ENCODE measurements at regions not wholly inside any gene's neighbourhood (a gene's known extent, or its start where the extent isn't known, plus 50 kb on each side); places are given as distances from the start of the nearest gene placed in this dataset.
"Not testable (repeated sequence)": the region's sequence is repeated elsewhere in the genome, so short reads cannot be mapped to it uniquely, and the experiment has no call there.

DNA sequence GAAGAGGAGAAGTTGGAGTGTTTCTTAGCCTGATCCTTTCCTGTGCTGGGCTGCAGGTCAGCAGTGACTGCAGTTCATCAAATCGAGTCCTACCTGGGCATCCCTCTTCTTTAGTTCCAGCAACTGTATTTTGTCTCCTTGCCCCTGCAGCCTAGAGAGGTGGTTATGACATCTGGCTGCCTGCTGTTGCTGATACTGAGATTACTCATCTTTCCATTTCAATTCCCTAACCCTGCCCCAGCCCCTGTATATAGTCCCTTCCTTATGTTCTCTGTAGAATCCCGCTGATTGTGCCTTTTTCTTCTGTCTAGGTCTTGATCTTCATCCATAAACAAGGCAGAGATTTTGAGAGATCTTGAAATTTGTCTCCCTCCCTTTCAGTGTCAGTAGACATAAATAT, 393.3 kb downstream of the EDEM1 start:
- TF ChIP-seq, protein P1, sequence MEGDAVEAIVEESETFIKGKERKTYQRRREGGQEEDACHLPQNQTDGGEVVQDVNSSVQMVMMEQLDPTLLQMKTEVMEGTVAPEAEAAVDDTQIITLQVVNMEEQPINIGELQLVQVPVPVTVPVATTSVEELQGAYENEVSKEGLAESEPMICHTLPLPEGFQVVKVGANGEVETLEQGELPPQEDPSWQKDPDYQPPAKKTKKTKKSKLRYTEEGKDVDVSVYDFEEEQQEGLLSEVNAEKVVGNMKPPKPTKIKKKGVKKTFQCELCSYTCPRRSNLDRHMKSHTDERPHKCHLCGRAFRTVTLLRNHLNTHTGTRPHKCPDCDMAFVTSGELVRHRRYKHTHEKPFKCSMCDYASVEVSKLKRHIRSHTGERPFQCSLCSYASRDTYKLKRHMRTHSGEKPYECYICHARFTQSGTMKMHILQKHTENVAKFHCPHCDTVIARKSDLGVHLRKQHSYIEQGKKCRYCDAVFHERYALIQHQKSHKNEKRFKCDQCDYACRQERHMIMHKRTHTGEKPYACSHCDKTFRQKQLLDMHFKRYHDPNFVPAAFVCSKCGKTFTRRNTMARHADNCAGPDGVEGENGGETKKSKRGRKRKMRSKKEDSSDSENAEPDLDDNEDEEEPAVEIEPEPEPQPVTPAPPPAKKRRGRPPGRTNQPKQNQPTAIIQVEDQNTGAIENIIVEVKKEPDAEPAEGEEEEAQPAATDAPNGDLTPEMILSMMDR (IDR thresholded peaks at IDR 0.05; ENCODE audit: low read depth, low read length) = no peak
- no peak overlapping the region for H3K27ac ChIP-seq
- H3K4me3 ChIP-seq (ENCODE audit: low read depth, low read length) = no peak overlapping the region
- DNase-seq = no peak
- H3K27me3 ChIP-seq (ENCODE audit: insufficient read depth, low read depth, severe bottlenecking) = peaks cover 62% of the 10 kb centered on the region
- no peaks in the 10 kb centered on the region for H3K9me3 ChIP-seq (ENCODE audit: severe bottlenecking)
- no peaks in the 10 kb centered on the region for H3K36me3 ChIP-seq

DNA sequence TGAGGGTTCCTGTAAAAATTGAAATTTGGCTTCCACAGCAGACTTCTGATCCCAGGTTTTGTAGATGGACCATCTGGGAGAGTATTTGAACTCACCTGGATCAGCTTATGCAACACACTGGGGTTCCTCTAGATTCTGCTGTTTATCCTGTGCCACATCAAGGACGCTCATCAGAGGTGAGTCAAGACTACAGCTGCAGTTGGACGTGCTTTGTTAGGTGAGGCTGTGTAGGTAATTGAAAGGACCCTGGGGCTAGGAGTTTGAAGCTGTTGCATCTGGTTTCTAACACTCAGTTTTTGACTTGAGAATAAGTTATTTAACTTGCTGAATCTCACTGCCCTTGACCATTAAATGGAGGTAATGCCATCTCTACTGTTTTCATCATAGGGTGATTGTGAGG, 394.2 kb downstream of the EDEM1 start:
- TF ChIP-seq, protein P1 (IDR thresholded peaks at IDR 0.05; ENCODE audit: low read depth, low read length) = no peak
- H3K27me3 ChIP-seq (ENCODE audit: insufficient read depth, low read depth, severe bottlenecking) = peaks cover 56% of the 10 kb centered on the region
- no peak overlapping the region for H3K4me3 ChIP-seq (ENCODE audit: low read depth, low read length)
- DNase-seq = no peak
- H3K27ac ChIP-seq = no peak overlapping the region
- no peaks in the 10 kb centered on the region for H3K36me3 ChIP-seq
- no peaks in the 10 kb centered on the region for H3K9me3 ChIP-seq (ENCODE audit: severe bottlenecking)

DNA sequence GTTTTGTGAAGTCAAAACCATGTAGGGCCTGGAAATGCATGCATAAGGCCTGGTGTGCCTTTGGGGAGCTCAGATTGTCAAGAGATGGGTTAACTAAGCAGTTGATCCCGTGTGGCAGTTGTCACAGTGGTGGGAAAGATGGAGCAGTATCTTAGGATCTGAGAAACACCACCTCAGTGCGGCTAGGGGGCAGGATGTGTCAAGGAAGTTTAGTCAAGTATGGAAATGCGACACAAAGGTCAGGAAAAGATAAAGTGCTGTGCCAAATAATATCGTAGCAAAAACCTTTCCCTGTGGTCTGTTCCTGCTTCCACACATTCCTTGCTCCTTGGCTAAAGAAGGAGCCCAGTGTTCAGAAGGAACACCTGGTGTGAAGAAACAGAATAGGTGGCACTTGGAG, 396.4 kb downstream of the EDEM1 start:
- DNase-seq = no peak
- H3K27me3 ChIP-seq (ENCODE audit: insufficient read depth, low read depth, severe bottlenecking) = peaks cover 46% of the 10 kb centered on the region
- no peaks in the 10 kb centered on the region for H3K36me3 ChIP-seq
- no peak overlapping the region for H3K4me3 ChIP-seq (ENCODE audit: low read depth, low read length)
- no peak overlapping the region for H3K27ac ChIP-seq
- TF ChIP-seq, protein P1 (IDR thresholded peaks at IDR 0.05; ENCODE audit: low read depth, low read length) = no peak
- H3K9me3 ChIP-seq (ENCODE audit: severe bottlenecking) = no peaks in the 10 kb centered on the region

DNA sequence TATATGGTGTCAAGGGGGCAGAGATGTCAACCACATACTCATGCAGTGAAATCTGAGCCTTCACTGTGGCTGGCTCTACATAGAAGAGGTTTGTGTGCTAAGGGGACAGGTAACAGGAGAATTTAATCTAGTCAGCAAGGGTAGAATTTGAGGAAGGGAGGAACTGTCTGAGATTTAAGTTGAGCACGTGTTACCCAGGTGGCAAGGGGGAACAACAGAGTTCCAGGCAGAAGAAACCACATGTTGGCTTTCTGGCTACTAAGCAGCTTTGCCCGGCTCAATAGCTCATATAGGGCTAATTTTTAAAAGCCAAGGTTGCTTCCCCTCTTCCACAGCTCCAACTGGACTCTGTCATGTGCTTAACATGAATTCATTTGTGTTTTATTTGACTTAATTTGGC, 397.6 kb downstream of the EDEM1 start:
- Histone ChIP-seq H3K36me3 (no peaks in the 10 kb centered on the region), H3K9me3 (ENCODE audit: severe bottlenecking) (no peaks in the 10 kb centered on the region), H3K4me3 (ENCODE audit: low read depth, low read length) (no peak overlapping the region), H3K27me3 (ENCODE audit: insufficient read depth, low read depth, severe bottlenecking) (peaks cover 37% of the 10 kb centered on the region), H3K27ac (no peak overlapping the region)
- no peak for DNase-seq
- TF ChIP-seq, protein P1 (IDR thresholded peaks at IDR 0.05; ENCODE audit: low read depth, low read length) = no peak

DNA sequence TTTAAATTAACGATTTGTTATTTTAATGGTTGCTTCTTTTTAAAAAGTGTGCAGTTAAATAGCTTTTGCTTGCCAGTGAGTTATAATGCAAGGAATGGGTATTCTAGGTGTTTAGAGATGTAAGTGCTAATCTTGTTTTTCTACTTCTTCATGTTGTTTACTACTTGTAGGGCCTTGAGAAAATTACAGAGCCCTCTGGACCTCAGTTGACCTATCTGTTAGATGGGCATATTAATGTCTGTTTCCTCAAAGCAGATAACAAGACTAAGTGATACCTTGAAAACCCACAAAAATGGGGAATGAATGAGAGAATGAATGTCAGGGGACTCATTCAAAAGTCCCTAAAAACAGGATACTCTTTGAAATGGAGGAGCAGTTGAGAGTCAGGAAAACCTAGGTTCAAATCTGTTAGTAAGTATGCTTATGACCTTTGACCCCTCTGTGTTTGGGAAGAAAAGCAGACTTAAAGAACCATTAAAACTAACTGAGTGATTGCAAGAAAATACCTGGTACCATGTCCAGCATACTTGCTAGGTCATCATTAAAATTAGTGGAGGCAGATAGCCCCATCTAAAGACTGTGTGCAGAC, 419.5 kb downstream of the EDEM1 start:
- H3K4me3 ChIP-seq (ENCODE audit: low read depth, low read length) = no peak overlapping the region
- TF ChIP-seq, protein P1 (IDR thresholded peaks at IDR 0.05; ENCODE audit: low read depth, low read length) = no peak
- no peaks in the 10 kb centered on the region for H3K36me3 ChIP-seq
- H3K27ac ChIP-seq = no peak overlapping the region
- no peak for DNase-seq
- peaks cover 14% of the 10 kb centered on the region for H3K27me3 ChIP-seq (ENCODE audit: insufficient read depth, low read depth, severe bottlenecking)
- no peaks in the 10 kb centered on the region for H3K9me3 ChIP-seq (ENCODE audit: severe bottlenecking)

DNA sequence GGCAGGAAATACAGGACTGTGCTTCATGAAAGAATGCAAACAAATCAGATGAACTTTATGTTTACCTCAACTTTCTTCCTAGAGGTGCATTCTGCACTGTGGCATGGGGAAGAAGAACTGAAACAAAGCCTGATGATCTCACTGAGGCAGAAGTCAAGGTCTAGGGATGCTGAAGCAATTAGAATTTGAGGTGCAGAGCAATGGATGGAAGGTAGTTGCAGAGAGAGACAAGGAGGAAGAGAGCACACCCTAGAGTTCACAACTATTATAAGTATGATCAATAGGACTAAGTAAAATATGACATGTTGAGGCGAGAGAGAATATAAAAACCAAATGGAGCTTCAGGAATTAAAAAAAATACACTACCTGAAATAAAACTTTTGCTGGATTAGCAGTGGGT, 420.1 kb downstream of the EDEM1 start:
- DNase-seq = no peak
- Histone ChIP-seq H3K27ac (no peak overlapping the region), H3K27me3 (ENCODE audit: insufficient read depth, low read depth, severe bottlenecking) (peaks cover 19% of the 10 kb centered on the region), H3K36me3 (no peaks in the 10 kb centered on the region), H3K4me3 (ENCODE audit: low read depth, low read length) (no peak overlapping the region), H3K9me3 (ENCODE audit: severe bottlenecking) (no peaks in the 10 kb centered on the region)
- TF ChIP-seq, protein P1 (IDR thresholded peaks at IDR 0.05; ENCODE audit: low read depth, low read length) = no peak

DNA sequence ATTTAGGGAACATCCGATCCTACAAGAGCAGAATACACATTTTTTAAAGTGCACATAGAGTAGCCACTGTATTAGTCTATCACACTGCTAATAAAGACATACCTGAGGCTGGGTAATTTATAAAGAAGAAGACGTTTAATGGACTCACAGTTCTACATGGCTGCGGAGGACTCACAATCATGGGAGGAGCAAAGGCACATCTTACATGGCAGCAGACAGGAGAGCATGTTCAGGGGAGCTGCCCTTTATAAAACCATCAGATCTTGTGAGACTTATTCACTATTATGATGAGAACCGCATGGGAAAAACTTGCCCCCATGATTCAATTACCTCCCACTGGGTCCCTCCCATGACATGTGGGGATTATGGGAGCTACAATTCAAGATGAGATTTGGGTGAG, 421.5 kb downstream of the EDEM1 start:
- H3K27ac ChIP-seq; H3K4me3 ChIP-seq (ENCODE audit: low read depth, low read length); H3K36me3 ChIP-seq; DNase-seq; H3K9me3 ChIP-seq (ENCODE audit: severe bottlenecking): not testable (repeated sequence)
- H3K27me3 ChIP-seq (ENCODE audit: insufficient read depth, low read depth, severe bottlenecking) = peaks cover 29% of the 10 kb centered on the region

Data from WERI-Rb-1 (cell line).